CD8-positive, alpha-beta memory T cell (primary cell): ENCODE measurements at regions not wholly inside any gene's neighbourhood (a gene's known extent, or its start where the extent isn't known, plus 50 kb on each side); places are given as distances from the start of the nearest gene placed in this dataset.

Source experiments
- CTCF ChIA-PET: fragments of 350-600 bp; sonication (Branson Sonifier 250); formaldehyde crosslinking; loops from one replicate; lab custom pipeline; 2021; ENCODE audit warnings: antibody characterized with exemption; lab: Charles Lee
- POLR2A ChIA-PET: fragments of 350-600 bp; sonication (Branson Sonifier 250); formaldehyde crosslinking; loops from one replicate; lab custom pipeline; 2021; ENCODE audit warnings: antibody characterized with exemption; lab: Charles Lee
- DNase-seq, 5 donors: peaks; one replicate each; pipeline versions ENCODE4 v3.0.0 to v3.0.0-alpha.2; 2020 to 2022; ENCODE audit warnings: mixed read lengths in 1 of 5
- H3K27ac ChIP-seq: one replicate; pipeline ENCODE4 v1.7.0; 2013; ENCODE audit warnings: low read depth, mild to moderate bottlenecking, low read length, moderate library complexity
- H3K27me3 ChIP-seq: 2 replicates; pipeline ENCODE4 v1.7.0; 2013; ENCODE audit warnings: low read length, mild to moderate bottlenecking; ENCODE audit not compliant: insufficient read depth, poor library complexity, severe bottlenecking
- H3K36me3 ChIP-seq: 2 replicates; pipeline ENCODE4 v1.7.0; 2013; ENCODE audit warnings: mild to moderate bottlenecking, low read length, moderate library complexity; ENCODE audit not compliant: insufficient read depth
- H3K4me1 ChIP-seq: 2 replicates; pipeline ENCODE4 v1.7.0; 2013; ENCODE audit warnings: mild to moderate bottlenecking, low read length, moderate library complexity; ENCODE audit not compliant: insufficient read depth
- H3K4me3 ChIP-seq: 2 replicates; pipeline ENCODE4 v1.7.0; 2013; ENCODE audit warnings: mild to moderate bottlenecking, low read length
- H3K9me3 ChIP-seq: 2 replicates; pipeline ENCODE4 v1.7.0; 2013; ENCODE audit warnings: mild to moderate bottlenecking, low read length
- H3K27ac Mint-ChIP-seq, 8 donors: one replicate each; pipeline ENCODE4 v1.8.0; 2020 to 2021; ENCODE audit warnings: mixed read lengths in 8 of 8, mild to moderate bottlenecking in 6 of 8, inconsistent platforms in 3 of 8, moderate library complexity in 3 of 8
- H3K27me3 Mint-ChIP-seq, 2 donors: one replicate each; pipeline ENCODE4 v1.8.0; 2020 to 2021; ENCODE audit warnings: mixed read lengths in 2 of 2, mild to moderate bottlenecking in 1 of 2, moderate library complexity in 1 of 2
- H3K36me3 Mint-ChIP-seq, 3 donors: one replicate each; pipeline ENCODE4 v1.8.0; 2020 to 2021; ENCODE audit warnings: mixed read lengths in 3 of 3, inconsistent platforms in 1 of 3, mild to moderate bottlenecking in 1 of 3
- H3K4me1 Mint-ChIP-seq, 3 donors: one replicate each; pipeline ENCODE4 v1.8.0; 2020 to 2021; ENCODE audit warnings: mixed read lengths in 3 of 3, inconsistent platforms in 1 of 3, mild to moderate bottlenecking in 1 of 3
- H3K4me3 Mint-ChIP-seq, 7 donors: one replicate each; pipeline ENCODE4 v1.8.0; 2020 to 2021; ENCODE audit warnings: mixed read lengths in 7 of 7, mild to moderate bottlenecking in 6 of 7, moderate library complexity in 4 of 7, inconsistent platforms in 2 of 7
- H3K9me3 Mint-ChIP-seq, 5 donors: one replicate each; pipeline ENCODE4 v1.8.0; 2020 to 2022; ENCODE audit warnings: mixed read lengths in 5 of 5, mild to moderate bottlenecking in 3 of 5, moderate library complexity in 2 of 5, inconsistent platforms in 1 of 5

DNA sequence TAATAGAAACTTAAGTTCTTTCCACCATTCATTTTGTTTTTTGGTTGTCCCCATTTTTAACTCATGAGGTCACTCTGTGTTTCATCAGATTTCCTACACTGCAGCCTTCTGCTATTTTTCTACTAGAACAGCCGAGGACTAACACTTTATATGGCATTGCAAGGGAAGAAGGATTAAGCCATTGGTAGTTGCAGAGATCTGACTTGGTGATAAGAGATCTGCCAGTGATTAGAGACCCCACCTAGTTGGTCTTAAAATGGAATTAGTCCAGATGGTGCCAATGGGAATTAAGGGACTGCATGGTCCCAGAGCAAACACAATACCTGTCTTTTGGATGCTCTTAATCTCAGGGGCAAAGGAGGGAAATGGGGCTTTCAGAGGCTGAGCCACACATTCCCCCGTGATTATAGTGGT is 125.5 kb upstream of the TMEM170B start:
- peaks cover 13 to 31% (median 26%) of the 10 kb centered on the region in 3 donors for H3K4me1 Mint-ChIP-seq
- CTCF ChIA-PET = no interaction called here
- no peak overlapping the region for H3K27ac Mint-ChIP-seq

DNA sequence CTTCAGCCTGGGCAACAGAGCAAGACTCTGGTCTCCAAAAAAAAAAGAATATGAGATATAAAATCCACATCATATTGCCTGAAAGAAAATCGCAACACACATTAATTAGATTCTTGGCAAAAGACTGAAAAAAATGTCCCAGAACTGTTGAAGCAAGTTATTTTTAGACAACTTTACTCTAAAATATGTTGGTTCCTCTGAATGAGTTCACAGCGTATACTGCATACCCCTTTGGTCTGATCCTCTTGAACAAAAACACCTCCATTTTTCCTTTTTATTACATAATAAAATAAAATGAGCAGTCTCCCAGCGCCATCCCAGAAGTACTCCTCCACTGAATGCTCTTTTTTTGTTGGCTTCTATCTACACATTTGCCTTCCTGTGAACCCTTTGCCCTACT is 126.0 kb upstream of the TMEM170B start:
- no peak for DNase-seq
- Mint-ChIP-seq H3K4me1 (peaks cover 13 to 31% (median 26%) of the 10 kb centered on the region in 3 donors), H3K27ac (no peak overlapping the region), H3K4me3 (no peak overlapping the region), H3K9me3 (no peaks in the 10 kb centered on the region), H3K36me3 (peaks cover 0 to 8% (median 3%) of the 10 kb centered on the region in 3 donors), H3K27me3 (no peaks in the 10 kb centered on the region)
- Histone ChIP-seq H3K27me3 (no peaks in the 10 kb centered on the region), H3K4me3 (no peak overlapping the region), H3K36me3 (no peaks in the 10 kb centered on the region), H3K27ac (no peak overlapping the region), H3K4me1 (no peaks in the 10 kb centered on the region), H3K9me3 (no peaks in the 10 kb centered on the region)
- ChIA-PET POLR2A (no interaction called here), CTCF (no interaction called here)

More for the DNA sequence above, 125.5 kb upstream of the TMEM170B start:
- H3K9me3 ChIP-seq = no peaks in the 10 kb centered on the region
- no peak overlapping the region for H3K27ac ChIP-seq
- no peaks in the 10 kb centered on the region for H3K4me1 ChIP-seq
- H3K4me3 ChIP-seq = no peak overlapping the region
- Mint-ChIP-seq H3K4me3 (no peak overlapping the region), H3K9me3 (no peaks in the 10 kb centered on the region), H3K36me3 (peaks cover 0 to 5% (median 3%) of the 10 kb centered on the region in 3 donors), H3K27me3 (no peaks in the 10 kb centered on the region)
- H3K27me3 ChIP-seq = no peaks in the 10 kb centered on the region
- POLR2A ChIA-PET = no interaction called here
- H3K36me3 ChIP-seq = no peaks in the 10 kb centered on the region
- no peak for DNase-seq

DNA sequence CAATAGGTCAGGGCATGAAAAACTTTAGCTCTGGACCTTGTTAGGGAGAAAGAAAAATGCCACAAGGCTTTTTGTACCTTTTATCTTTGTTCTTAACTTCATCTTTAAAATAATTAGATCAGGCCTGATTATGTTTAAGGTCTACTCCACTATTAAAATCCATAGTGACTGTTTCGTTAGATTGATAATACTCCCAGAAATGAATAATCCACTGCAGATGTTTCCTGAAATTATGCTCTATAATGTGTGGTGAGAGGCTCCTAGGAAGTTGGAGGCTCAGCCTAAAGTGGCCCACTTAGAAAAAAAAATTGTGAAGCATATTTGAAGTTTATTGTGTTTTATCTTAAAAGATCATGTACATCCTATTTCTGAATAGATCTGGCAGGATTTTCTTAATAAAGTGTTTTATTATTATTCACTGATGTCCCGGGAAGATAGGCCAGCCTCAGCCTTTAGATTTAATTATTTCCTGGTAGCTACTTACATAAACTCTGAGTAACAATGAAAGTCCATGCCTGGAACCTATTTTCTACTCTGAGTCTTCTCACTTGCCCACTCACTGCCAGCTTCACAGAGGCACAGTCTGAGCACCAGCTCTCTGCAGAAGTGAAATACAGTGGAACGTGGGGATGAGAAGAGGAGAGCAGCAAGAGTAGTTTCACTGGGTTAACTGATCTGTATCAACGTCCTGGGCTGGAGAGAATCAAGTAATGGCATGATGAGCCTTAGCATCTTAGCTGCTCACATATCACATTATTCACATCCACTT is 126.8 kb upstream of the TMEM170B start:
- Histone ChIP-seq H3K9me3 (no peaks in the 10 kb centered on the region), H3K4me1 (no peaks in the 10 kb centered on the region), H3K4me3 (no peak overlapping the region), H3K36me3 (no peaks in the 10 kb centered on the region), H3K27me3 (no peaks in the 10 kb centered on the region), H3K27ac (no peak overlapping the region)
- Mint-ChIP-seq H3K27me3 (no peaks in the 10 kb centered on the region), H3K36me3 (peaks cover 0 to 8% (median 3%) of the 10 kb centered on the region in 3 donors), H3K4me3 (no peak overlapping the region), H3K9me3 (no peaks in the 10 kb centered on the region), H3K27ac (no peak overlapping the region), H3K4me1 (peaks cover 13 to 31% (median 26%) of the 10 kb centered on the region in 3 donors)
- no peak for DNase-seq
- ChIA-PET CTCF (no interaction called here), POLR2A (no interaction called here)

DNA sequence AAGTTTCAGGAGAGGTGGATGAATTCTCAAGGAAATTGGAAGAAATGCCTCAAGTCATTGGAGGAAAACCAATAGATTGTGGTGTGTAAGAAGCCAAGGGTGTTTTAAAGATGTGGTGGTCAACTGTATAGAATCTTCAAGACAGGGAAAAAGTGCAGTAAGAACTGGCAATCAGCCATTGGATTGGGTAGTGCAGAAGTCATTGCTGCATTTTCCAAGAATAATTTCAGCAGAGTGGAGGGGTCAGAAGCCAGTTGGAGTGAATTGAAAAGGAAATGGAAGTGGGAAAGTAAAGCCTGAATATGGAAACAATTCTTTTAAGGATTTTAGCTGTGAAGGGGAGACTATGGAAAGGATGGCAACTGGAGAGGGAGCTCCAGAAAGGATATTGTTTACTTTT is 128.2 kb upstream of the TMEM170B start:
- H3K27ac ChIP-seq = no peak overlapping the region
- Mint-ChIP-seq H3K4me1 (peaks cover 11 to 22% (median 18%) of the 10 kb centered on the region in 3 donors), H3K9me3 (no peaks in the 10 kb centered on the region), H3K4me3 (no peak overlapping the region), H3K27ac (peak overlapping the region in 1 of 8 donors; percentile 2), H3K27me3 (no peaks in the 10 kb centered on the region), H3K36me3 (peaks cover 0 to 8% (median 3%) of the 10 kb centered on the region in 3 donors)
- DNase-seq = no peak
- H3K36me3 ChIP-seq = no peaks in the 10 kb centered on the region
- no peaks in the 10 kb centered on the region for H3K9me3 ChIP-seq
- ChIA-PET POLR2A (no interaction called here), CTCF (no interaction called here)
- H3K4me3 ChIP-seq = no peak overlapping the region
- H3K4me1 ChIP-seq = no peaks in the 10 kb centered on the region
- no peaks in the 10 kb centered on the region for H3K27me3 ChIP-seq

DNA sequence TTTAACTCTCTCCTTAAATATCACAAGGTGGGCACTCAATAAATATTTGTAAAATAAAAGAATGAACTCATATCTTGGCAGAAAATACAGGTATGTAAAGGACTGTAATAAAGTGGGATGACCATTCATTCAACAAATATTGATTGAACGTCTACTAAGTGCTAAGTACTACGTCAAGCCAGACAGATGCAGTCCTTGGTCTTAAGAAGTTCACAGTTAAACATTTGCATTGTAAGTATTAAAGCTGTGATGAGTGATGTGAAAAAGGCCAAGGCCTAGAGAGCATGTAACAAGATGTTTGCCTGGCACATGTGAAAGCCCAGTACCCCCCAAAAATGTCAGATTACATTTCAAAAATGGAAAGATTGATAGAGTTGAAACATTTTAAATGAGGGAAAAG is 130.1 kb upstream of the TMEM170B start:
- Histone ChIP-seq H3K9me3 (no peaks in the 10 kb centered on the region), H3K4me3 (no peak overlapping the region), H3K36me3 (no peaks in the 10 kb centered on the region), H3K4me1 (no peaks in the 10 kb centered on the region), H3K27me3 (no peaks in the 10 kb centered on the region), H3K27ac (no peak overlapping the region)
- Mint-ChIP-seq H3K36me3 (peaks cover 0 to 8% (median 3%) of the 10 kb centered on the region in 3 donors), H3K4me3 (no peak overlapping the region), H3K4me1 (peaks cover 3 to 7% (median 6%) of the 10 kb centered on the region in 3 donors), H3K9me3 (no peaks in the 10 kb centered on the region), H3K27ac (peak overlapping the region in 1 of 8 donors; percentile 1), H3K27me3 (no peaks in the 10 kb centered on the region)
- DNase-seq = no peak
- ChIA-PET CTCF (no interaction called here), POLR2A (no interaction called here)

DNA sequence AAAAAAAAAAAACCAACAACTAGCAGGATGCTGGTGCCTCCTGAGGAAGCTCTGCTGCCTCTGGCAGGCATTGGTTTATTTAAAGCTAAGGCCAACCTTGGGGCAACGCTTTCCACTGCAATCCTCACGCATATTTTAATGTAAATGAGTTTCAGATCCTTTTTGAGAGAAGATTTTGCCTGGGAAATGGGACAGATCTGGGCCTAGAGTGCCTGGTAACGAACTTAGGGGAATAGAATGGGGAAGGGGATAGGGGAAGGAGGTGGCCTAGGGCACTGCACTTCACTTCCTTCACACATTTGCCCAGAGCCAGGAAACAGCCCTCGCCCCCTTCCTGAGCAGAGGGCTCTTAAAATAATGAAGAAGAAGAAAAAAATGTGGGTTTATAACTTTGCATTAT is 132.7 kb upstream of the TMEM170B start:
- H3K36me3 Mint-ChIP-seq = peaks cover 0 to 8% (median 3%) of the 10 kb centered on the region in 3 donors
- no peak overlapping the region for H3K27ac ChIP-seq
- no peaks in the 10 kb centered on the region for H3K9me3 Mint-ChIP-seq
- no peaks in the 10 kb centered on the region for H3K36me3 ChIP-seq
- ChIA-PET POLR2A (no interaction called here), CTCF (no interaction called here)
- H3K4me1 Mint-ChIP-seq = peaks cover 0 to 3% (median 0%) of the 10 kb centered on the region in 3 donors
- no peak overlapping the region for H3K4me3 ChIP-seq
- H3K4me1 ChIP-seq = no peaks in the 10 kb centered on the region
- no peak for DNase-seq
- H3K27ac Mint-ChIP-seq = peak overlapping the region in 1 of 8 donors; percentile 18
- H3K9me3 ChIP-seq = no peaks in the 10 kb centered on the region
- H3K27me3 ChIP-seq = no peaks in the 10 kb centered on the region
- no peaks in the 10 kb centered on the region for H3K27me3 Mint-ChIP-seq
- H3K4me3 Mint-ChIP-seq = no peak overlapping the region

DNA sequence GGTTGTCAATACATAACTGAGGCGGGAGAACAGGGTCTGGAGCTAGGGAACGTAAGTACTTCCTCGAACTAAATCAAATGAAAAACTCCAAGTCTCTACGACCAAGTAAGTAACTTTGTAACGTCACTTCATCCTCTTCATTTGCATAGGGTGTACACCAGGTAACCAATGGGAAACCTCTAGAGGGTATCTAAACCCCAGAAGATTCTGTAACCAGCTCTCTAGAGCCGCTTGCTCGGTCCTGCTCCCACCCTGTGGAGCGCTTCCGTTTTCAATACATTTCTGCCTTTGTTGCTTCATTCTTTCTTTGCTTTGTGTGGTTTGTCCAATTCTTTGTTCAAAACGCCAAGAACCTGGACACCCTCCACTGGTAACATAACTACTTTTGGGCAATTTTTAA is 133.5 kb upstream of the TMEM170B start:
- Mint-ChIP-seq H3K4me3 (no peak overlapping the region), H3K27me3 (no peaks in the 10 kb centered on the region), H3K27ac (no peak overlapping the region), H3K4me1 (peaks cover 0 to 3% (median 0%) of the 10 kb centered on the region in 3 donors), H3K36me3 (peaks cover 0 to 8% (median 3%) of the 10 kb centered on the region in 3 donors), H3K9me3 (no peaks in the 10 kb centered on the region)
- Histone ChIP-seq H3K4me1 (no peaks in the 10 kb centered on the region), H3K27ac (no peak overlapping the region), H3K27me3 (no peaks in the 10 kb centered on the region), H3K4me3 (no peak overlapping the region), H3K36me3 (no peaks in the 10 kb centered on the region), H3K9me3 (no peaks in the 10 kb centered on the region)
- ChIA-PET CTCF (no interaction called here), POLR2A (no interaction called here)
- DNase-seq = no peak

DNA sequence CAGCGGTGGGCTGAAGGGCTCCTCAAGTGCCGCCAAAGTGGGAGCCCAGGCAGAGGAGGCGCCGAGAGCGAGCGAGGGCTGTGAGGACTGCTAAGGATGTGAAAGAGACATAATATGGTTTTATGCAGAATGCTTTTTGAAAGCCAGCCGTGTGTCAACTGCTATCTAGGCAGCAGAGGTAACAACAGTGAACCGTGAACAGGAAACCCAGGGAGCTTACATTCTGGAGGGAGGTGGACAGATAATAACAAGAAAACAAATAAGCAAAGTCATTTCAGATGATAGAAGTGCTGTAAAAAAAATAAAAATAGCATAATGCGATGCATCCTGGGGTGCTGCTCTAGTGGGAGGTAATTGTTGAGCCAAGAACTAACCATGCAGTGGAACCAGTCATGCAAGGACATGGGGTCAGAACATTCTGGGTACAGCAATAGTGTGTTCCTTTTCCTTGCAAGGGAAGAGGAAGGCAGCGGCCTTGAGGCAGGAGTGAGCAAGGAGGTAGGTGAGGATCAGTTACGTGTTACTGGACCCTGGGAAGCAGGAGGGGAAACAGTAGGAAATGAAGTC is 134.4 kb upstream of the TMEM170B start:
- DNase-seq = no peak
- Histone ChIP-seq H3K9me3 (no peaks in the 10 kb centered on the region), H3K27me3 (no peaks in the 10 kb centered on the region), H3K36me3 (no peaks in the 10 kb centered on the region), H3K27ac (no peak overlapping the region), H3K4me1 (no peaks in the 10 kb centered on the region), H3K4me3 (no peak overlapping the region)
- Mint-ChIP-seq H3K27ac (peak overlapping the region in 2 of 8 donors; percentile 63 to 90), H3K36me3 (peaks cover 0 to 8% (median 3%) of the 10 kb centered on the region in 3 donors), H3K4me1 (peaks cover 0 to 3% (median 0%) of the 10 kb centered on the region in 3 donors), H3K27me3 (no peaks in the 10 kb centered on the region), H3K4me3 (no peak overlapping the region), H3K9me3 (no peaks in the 10 kb centered on the region)
- CTCF ChIA-PET = no interaction called here
- POLR2A ChIA-PET = no interaction called here
